ENCODE measurements at regions not wholly inside any gene's neighbourhood (a gene's known extent, or its start where the extent isn't known, plus 50 kb on each side); places are given as distances from the start of the nearest gene placed in this dataset.

- Histone ChIP-seq H2BK20ac (ENCODE audit: low read depth, low read length, poor library complexity, severe bottlenecking) (no peak overlapping the region), H2AK5ac (ENCODE audit: insufficient read length, low read length) (no peak overlapping the region), H3K4me2 (ENCODE audit: insufficient read depth, insufficient read length, low read length) (no peak overlapping the region), H4K20me1 (ENCODE audit: control insufficient read depth, insufficient read depth, insufficient read length) (no peaks in the 10 kb centered on the region), H3K79me1 (ENCODE audit: insufficient read depth, low read depth, low read length, poor library complexity, severe bottlenecking) (no peaks in the 10 kb centered on the region), H4K5ac (ENCODE audit: insufficient read length, low read depth, low read length) (no peak overlapping the region), H3K23me2 (ENCODE audit: insufficient read length, low read depth, low read length, poor library complexity, severe bottlenecking) (no peaks in the 10 kb centered on the region), H2AFZ (ENCODE audit: low read length) (no peak overlapping the region), H3K4me1 (ENCODE audit: insufficient read depth, low read length) (no peaks in the 10 kb centered on the region), H3K79me2 (ENCODE audit: insufficient read depth, low read length) (no peaks in the 10 kb centered on the region), H3K4ac (ENCODE audit: low read depth, low read length) (no peak overlapping the region), H3K9me3 (ENCODE audit: control insufficient read depth, low read depth, low read length) (no peaks in the 10 kb centered on the region), H4K91ac (ENCODE audit: insufficient read length, low read depth, low read length) (no peak overlapping the region), H3K18ac (ENCODE audit: insufficient read length, low read depth, low read length) (no peak overlapping the region), H3K9ac (ENCODE audit: extremely low read depth, insufficient read length, low read length) (no peak overlapping the region), H2BK120ac (ENCODE audit: low read depth, low read length, poor library complexity, severe bottlenecking) (no peak overlapping the region), H3T11ph (ENCODE audit: low read length) (no peak overlapping the region), H3K27me3 (ENCODE audit: insufficient read depth, low read length) (no peaks in the 10 kb centered on the region), H2BK15ac (ENCODE audit: low read depth, low read length) (no peak overlapping the region), H2BK5ac (ENCODE audit: insufficient read length, low read length) (no peak overlapping the region), H2BK12ac (ENCODE audit: insufficient read length, low read depth, low read length) (no peak overlapping the region), H4K8ac (replicated peaks; ENCODE audit: insufficient read length, low read depth, low read length) (no peak overlapping the region), H3K23ac (ENCODE audit: insufficient read length, low read depth, low read length) (no peak overlapping the region), H3K27ac (ENCODE audit: insufficient read length, low read depth, low read length) (no peak overlapping the region), H3K14ac (ENCODE audit: insufficient read depth, low read length) (no peak overlapping the region), H3K56ac (ENCODE audit: insufficient read length, low read depth, low read length) (no peak overlapping the region)
- Mint-ChIP-seq H3K36me3 (ENCODE audit: insufficient read depth in 1 of 3, low read depth in 3 of 3) (peaks cover 5 to 36% (median 10%) of the 10 kb centered on the region in 3 experiments), H3K4me1 (peaks cover 0 to 14% of the 10 kb centered on the region in 2 experiments; a peak in 2 of 4 replicates), H3K27me3 (ENCODE audit: low read depth) (no peaks in the 10 kb centered on the region), H3K27ac (no peak overlapping the region), H3K4me3 (no peak overlapping the region), H3K9me3 (peaks cover 28 to 29% of the 10 kb centered on the region in 2 experiments)
- no CpG with 5 or more reads among the region's 3 CpGs for WGBS (ENCODE audit: extremely low coverage, insufficient read length, low lambda C conversion rate)
- no peak for TF ChIP-seq CTCF (conservative IDR thresholded peaks at IDR 0.05)
- no peak for DNase-seq
Measured at GRCh38 chr9:30410273-30410672, 1974.2 kb upstream of the ACO1 start.

Measured in H9 (cell line).